ENCODE measurements at regions not wholly inside any gene's neighbourhood (a gene's known extent, or its start where the extent isn't known, plus 50 kb on each side); places are given as distances from the start of the nearest gene placed in this dataset.

- no peak overlapping the region for H3K9ac ChIP-seq (ENCODE audit: low read depth in 1 of 2, low read length in 2 of 2)
- no peaks in the 10 kb centered on the region for H3K27me3 ChIP-seq (ENCODE audit: control insufficient read depth in 2 of 2, insufficient read depth in 2 of 2, low read length in 2 of 2)
- H3K27ac ChIP-seq (ENCODE audit: low read depth in 2 of 2, low read length in 2 of 2) = no peak overlapping the region
- H3K4me1 ChIP-seq (ENCODE audit: control insufficient read depth in 2 of 2, insufficient read depth in 2 of 2, low read length in 2 of 2) = peaks cover 0 to 13% of the 10 kb centered on the region in 2 donors
- H3K36me3 ChIP-seq (ENCODE audit: control insufficient read depth in 2 of 2, insufficient read depth in 2 of 2, low read length in 2 of 2) = no peaks in the 10 kb centered on the region
- no peak overlapping the region for H3K4me3 ChIP-seq (ENCODE audit: low read length in 2 of 2)
- no peaks in the 10 kb centered on the region for H3K9me3 ChIP-seq (ENCODE audit: control insufficient read depth in 2 of 2, low read length in 2 of 2)
These were observed 89.3 kb upstream of the TMPRSS2 start for GRCh38 chr21:41597227-41597626.

GRCh38 chr21:41596241-41596925 is 88.4 kb upstream of the TMPRSS2 start:
- Histone ChIP-seq H3K27ac (ENCODE audit: low read depth in 2 of 2, low read length in 2 of 2) (no peak overlapping the region), H3K4me1 (ENCODE audit: control insufficient read depth in 2 of 2, insufficient read depth in 2 of 2, low read length in 2 of 2) (peaks cover 0 to 7% of the 10 kb centered on the region in 2 donors), H3K9me3 (ENCODE audit: control insufficient read depth in 2 of 2, low read length in 2 of 2) (no peaks in the 10 kb centered on the region), H3K27me3 (ENCODE audit: control insufficient read depth in 2 of 2, insufficient read depth in 2 of 2, low read length in 2 of 2) (no peaks in the 10 kb centered on the region), H3K36me3 (ENCODE audit: control insufficient read depth in 2 of 2, insufficient read depth in 2 of 2, low read length in 2 of 2) (no peaks in the 10 kb centered on the region), H3K9ac (ENCODE audit: low read depth in 1 of 2, low read length in 2 of 2) (no peak overlapping the region), H3K4me3 (ENCODE audit: low read length in 2 of 2) (no peak overlapping the region)

GRCh38 chr21:41594268-41594667 is 86.3 kb upstream of the TMPRSS2 start:
- H3K27ac ChIP-seq (ENCODE audit: low read depth in 2 of 2, low read length in 2 of 2) = peak overlapping the region; percentile 44 to 50
- H3K9ac ChIP-seq (ENCODE audit: low read depth in 1 of 2, low read length in 2 of 2) = no peak overlapping the region
- peaks cover 0 to 7% of the 10 kb centered on the region in 2 donors for H3K4me1 ChIP-seq (ENCODE audit: control insufficient read depth in 2 of 2, insufficient read depth in 2 of 2, low read length in 2 of 2)
- no peaks in the 10 kb centered on the region for H3K36me3 ChIP-seq (ENCODE audit: control insufficient read depth in 2 of 2, insufficient read depth in 2 of 2, low read length in 2 of 2)
- no peaks in the 10 kb centered on the region for H3K9me3 ChIP-seq (ENCODE audit: control insufficient read depth in 2 of 2, low read length in 2 of 2)
- H3K4me3 ChIP-seq (ENCODE audit: low read length in 2 of 2) = no peak overlapping the region
- no peaks in the 10 kb centered on the region for H3K27me3 ChIP-seq (ENCODE audit: control insufficient read depth in 2 of 2, insufficient read depth in 2 of 2, low read length in 2 of 2)

GRCh38 chr21:41593760-41594138 is 85.8 kb upstream of the TMPRSS2 start:
- Histone ChIP-seq H3K4me1 (ENCODE audit: control insufficient read depth in 2 of 2, insufficient read depth in 2 of 2, low read length in 2 of 2) (peaks cover 0 to 7% of the 10 kb centered on the region in 2 donors), H3K27ac (ENCODE audit: low read depth in 2 of 2, low read length in 2 of 2) (peak overlapping the region; percentile 44 to 50), H3K27me3 (ENCODE audit: control insufficient read depth in 2 of 2, insufficient read depth in 2 of 2, low read length in 2 of 2) (no peaks in the 10 kb centered on the region), H3K36me3 (ENCODE audit: control insufficient read depth in 2 of 2, insufficient read depth in 2 of 2, low read length in 2 of 2) (no peaks in the 10 kb centered on the region), H3K4me3 (ENCODE audit: low read length in 2 of 2) (no peak overlapping the region), H3K9ac (ENCODE audit: low read depth in 1 of 2, low read length in 2 of 2) (no peak overlapping the region), H3K9me3 (ENCODE audit: control insufficient read depth in 2 of 2, low read length in 2 of 2) (no peaks in the 10 kb centered on the region)

- H3K27ac ChIP-seq (ENCODE audit: low read depth in 2 of 2, low read length in 2 of 2) = peak overlapping the region; percentile 44 to 50
- H3K4me1 ChIP-seq (ENCODE audit: control insufficient read depth in 2 of 2, insufficient read depth in 2 of 2, low read length in 2 of 2) = peaks cover 0 to 7% of the 10 kb centered on the region in 2 donors
- no peaks in the 10 kb centered on the region for H3K36me3 ChIP-seq (ENCODE audit: control insufficient read depth in 2 of 2, insufficient read depth in 2 of 2, low read length in 2 of 2)
- no peaks in the 10 kb centered on the region for H3K27me3 ChIP-seq (ENCODE audit: control insufficient read depth in 2 of 2, insufficient read depth in 2 of 2, low read length in 2 of 2)
- no peaks in the 10 kb centered on the region for H3K9me3 ChIP-seq (ENCODE audit: control insufficient read depth in 2 of 2, low read length in 2 of 2)
- no peak overlapping the region for H3K9ac ChIP-seq (ENCODE audit: low read depth in 1 of 2, low read length in 2 of 2)
- H3K4me3 ChIP-seq (ENCODE audit: low read length in 2 of 2) = no peak overlapping the region
These were observed 85.2 kb upstream of the TMPRSS2 start for GRCh38 chr21:41593051-41593759.

- H3K9me3 ChIP-seq (ENCODE audit: control insufficient read depth in 2 of 2, low read length in 2 of 2) = no peaks in the 10 kb centered on the region
- H3K9ac ChIP-seq (ENCODE audit: low read depth in 1 of 2, low read length in 2 of 2) = no peak overlapping the region
- H3K4me3 ChIP-seq (ENCODE audit: low read length in 2 of 2) = no peak overlapping the region
- peaks cover 0 to 7% of the 10 kb centered on the region in 2 donors for H3K4me1 ChIP-seq (ENCODE audit: control insufficient read depth in 2 of 2, insufficient read depth in 2 of 2, low read length in 2 of 2)
- no peaks in the 10 kb centered on the region for H3K36me3 ChIP-seq (ENCODE audit: control insufficient read depth in 2 of 2, insufficient read depth in 2 of 2, low read length in 2 of 2)
- no peak overlapping the region for H3K27ac ChIP-seq (ENCODE audit: low read depth in 2 of 2, low read length in 2 of 2)
- no peaks in the 10 kb centered on the region for H3K27me3 ChIP-seq (ENCODE audit: control insufficient read depth in 2 of 2, insufficient read depth in 2 of 2, low read length in 2 of 2)
These were observed 81.7 kb upstream of the TMPRSS2 start for GRCh38 chr21:41589620-41590175.

- no peak overlapping the region for H3K9ac ChIP-seq (ENCODE audit: low read depth in 1 of 2, low read length in 2 of 2)
- no peak overlapping the region for H3K4me3 ChIP-seq (ENCODE audit: low read length in 2 of 2)
- peaks cover 0 to 7% of the 10 kb centered on the region in 2 donors for H3K4me1 ChIP-seq (ENCODE audit: control insufficient read depth in 2 of 2, insufficient read depth in 2 of 2, low read length in 2 of 2)
- H3K36me3 ChIP-seq (ENCODE audit: control insufficient read depth in 2 of 2, insufficient read depth in 2 of 2, low read length in 2 of 2) = no peaks in the 10 kb centered on the region
- no peaks in the 10 kb centered on the region for H3K27me3 ChIP-seq (ENCODE audit: control insufficient read depth in 2 of 2, insufficient read depth in 2 of 2, low read length in 2 of 2)
- H3K9me3 ChIP-seq (ENCODE audit: control insufficient read depth in 2 of 2, low read length in 2 of 2) = no peaks in the 10 kb centered on the region
- no peak overlapping the region for H3K27ac ChIP-seq (ENCODE audit: low read depth in 2 of 2, low read length in 2 of 2)
These were observed 81.2 kb upstream of the TMPRSS2 start for GRCh38 chr21:41589131-41589530.

- Histone ChIP-seq H3K4me3 (ENCODE audit: low read length in 2 of 2) (no peak overlapping the region), H3K4me1 (ENCODE audit: control insufficient read depth in 2 of 2, insufficient read depth in 2 of 2, low read length in 2 of 2) (peaks cover 27% of the 10 kb centered on the region in 2 donors), H3K9me3 (ENCODE audit: control insufficient read depth in 2 of 2, low read length in 2 of 2) (no peaks in the 10 kb centered on the region), H3K27me3 (ENCODE audit: control insufficient read depth in 2 of 2, insufficient read depth in 2 of 2, low read length in 2 of 2) (no peaks in the 10 kb centered on the region), H3K9ac (ENCODE audit: low read depth in 1 of 2, low read length in 2 of 2) (no peak overlapping the region), H3K27ac (ENCODE audit: low read depth in 2 of 2, low read length in 2 of 2) (no peak overlapping the region), H3K36me3 (ENCODE audit: control insufficient read depth in 2 of 2, insufficient read depth in 2 of 2, low read length in 2 of 2) (no peaks in the 10 kb centered on the region)
These were observed 77.4 kb upstream of the TMPRSS2 start for GRCh38 chr21:41585199-41585994.

- Histone ChIP-seq H3K4me3 (ENCODE audit: low read length in 2 of 2) (no peak overlapping the region), H3K27me3 (ENCODE audit: control insufficient read depth in 2 of 2, insufficient read depth in 2 of 2, low read length in 2 of 2) (no peaks in the 10 kb centered on the region), H3K36me3 (ENCODE audit: control insufficient read depth in 2 of 2, insufficient read depth in 2 of 2, low read length in 2 of 2) (no peaks in the 10 kb centered on the region), H3K9me3 (ENCODE audit: control insufficient read depth in 2 of 2, low read length in 2 of 2) (no peaks in the 10 kb centered on the region), H3K27ac (ENCODE audit: low read depth in 2 of 2, low read length in 2 of 2) (no peak overlapping the region), H3K9ac (ENCODE audit: low read depth in 1 of 2, low read length in 2 of 2) (no peak overlapping the region), H3K4me1 (ENCODE audit: control insufficient read depth in 2 of 2, insufficient read depth in 2 of 2, low read length in 2 of 2) (peaks cover 29 to 33% of the 10 kb centered on the region in 2 donors)
These were observed 76.7 kb upstream of the TMPRSS2 start for GRCh38 chr21:41584603-41585176.

Measured in mucosa of rectum (tissue), 2 donors.